ENCODE measurements at regions not wholly inside any gene's neighbourhood (a gene's known extent, or its start where the extent isn't known, plus 50 kb on each side); places are given as distances from the start of the nearest gene placed in this dataset.

GRCh38 chr6:14187406-14187805 is 69.8 kb downstream of the CD83 start:
- Histone ChIP-seq H3K4me1 (ENCODE audit: control extremely low read depth in 1 of 4, control insufficient read depth in 4 of 4, insufficient read depth in 4 of 4, low read length in 3 of 4) (no peaks in the 10 kb centered on the region), H3K4me3 (ENCODE audit: control insufficient read depth in 1 of 7, extremely low read depth in 1 of 7, insufficient read depth in 4 of 7, low read depth in 2 of 7, low read length in 6 of 7) (no peak overlapping the region), H3K27ac (ENCODE audit: insufficient read depth in 1 of 2, low read depth in 1 of 2, low read length in 2 of 2, poor library complexity in 1 of 2, severe bottlenecking in 2 of 2) (no peak overlapping the region), H3K9me3 (ENCODE audit: control extremely low read depth in 1 of 5, control insufficient read depth in 4 of 5, insufficient read depth in 2 of 5, low read depth in 1 of 5, low read length in 4 of 5) (no peaks in the 10 kb centered on the region), H3K36me3 (ENCODE audit: control insufficient read depth in 4 of 4, insufficient read depth in 4 of 4, low read length in 3 of 4) (no peaks in the 10 kb centered on the region), H3K27me3 (replicated peaks in 2 of 5; ENCODE audit: control insufficient read depth in 4 of 5, insufficient read depth in 5 of 5, low read length in 4 of 5) (no peaks in the 10 kb centered on the region)
- ChIA-PET POLR2A (no interaction called here), CTCF (interaction anchor here (1.3 kb wide), 1 partner anchor 39 kb away, joined by 3 read pairs; no protein-coding TSS in a partner anchor)
- WGBS (ENCODE audit: insufficient coverage) = 80% methylated on average over 1 of the region's 3 CpGs
- no peak for DNase-seq

- H3K4me3 ChIP-seq (ENCODE audit: control insufficient read depth in 1 of 7, extremely low read depth in 1 of 7, insufficient read depth in 4 of 7, low read depth in 2 of 7, low read length in 6 of 7) = no peak overlapping the region
- H3K36me3 ChIP-seq (ENCODE audit: control insufficient read depth in 4 of 4, insufficient read depth in 4 of 4, low read length in 3 of 4) = no peaks in the 10 kb centered on the region
- WGBS (ENCODE audit: insufficient coverage) = 95% methylated on average over 2 of the region's 2 CpGs
- no peak for DNase-seq
- H3K9me3 ChIP-seq (ENCODE audit: control extremely low read depth in 1 of 5, control insufficient read depth in 4 of 5, insufficient read depth in 2 of 5, low read depth in 1 of 5, low read length in 4 of 5) = no peaks in the 10 kb centered on the region
- H3K4me1 ChIP-seq (ENCODE audit: control extremely low read depth in 1 of 4, control insufficient read depth in 4 of 4, insufficient read depth in 4 of 4, low read length in 3 of 4) = no peaks in the 10 kb centered on the region
- ChIA-PET POLR2A (no interaction called here), CTCF (no interaction called here)
- H3K27ac ChIP-seq (ENCODE audit: insufficient read depth in 1 of 2, low read depth in 1 of 2, low read length in 2 of 2, poor library complexity in 1 of 2, severe bottlenecking in 2 of 2) = no peak overlapping the region
- H3K27me3 ChIP-seq (replicated peaks in 2 of 5; ENCODE audit: control insufficient read depth in 4 of 5, insufficient read depth in 5 of 5, low read length in 4 of 5) = no peaks in the 10 kb centered on the region
Observed at GRCh38 chr6:14189074-14189473, 71.5 kb downstream of the CD83 start.

GRCh38 chr6:14190191-14190928 is 72.8 kb downstream of the CD83 start:
- 97% methylated on average over 4 of the region's 6 CpGs for WGBS (ENCODE audit: insufficient coverage)
- DNase-seq = no peak
- no peaks in the 10 kb centered on the region for H3K27me3 ChIP-seq (replicated peaks in 2 of 5; ENCODE audit: control insufficient read depth in 4 of 5, insufficient read depth in 5 of 5, low read length in 4 of 5)
- no peak overlapping the region for H3K27ac ChIP-seq (ENCODE audit: insufficient read depth in 1 of 2, low read depth in 1 of 2, low read length in 2 of 2, poor library complexity in 1 of 2, severe bottlenecking in 2 of 2)
- no peak overlapping the region for H3K4me3 ChIP-seq (ENCODE audit: control insufficient read depth in 1 of 7, extremely low read depth in 1 of 7, insufficient read depth in 4 of 7, low read depth in 2 of 7, low read length in 6 of 7)
- POLR2A ChIA-PET = no interaction called here
- no peaks in the 10 kb centered on the region for H3K4me1 ChIP-seq (ENCODE audit: control extremely low read depth in 1 of 4, control insufficient read depth in 4 of 4, insufficient read depth in 4 of 4, low read length in 3 of 4)
- CTCF ChIA-PET = no interaction called here
- no peaks in the 10 kb centered on the region for H3K9me3 ChIP-seq (ENCODE audit: control extremely low read depth in 1 of 5, control insufficient read depth in 4 of 5, insufficient read depth in 2 of 5, low read depth in 1 of 5, low read length in 4 of 5)
- no peaks in the 10 kb centered on the region for H3K36me3 ChIP-seq (ENCODE audit: control insufficient read depth in 4 of 4, insufficient read depth in 4 of 4, low read length in 3 of 4)

GRCh38 chr6:14190929-14191224 is 73.3 kb downstream of the CD83 start:
- H3K4me3 ChIP-seq (ENCODE audit: control insufficient read depth in 1 of 7, extremely low read depth in 1 of 7, insufficient read depth in 4 of 7, low read depth in 2 of 7, low read length in 6 of 7) = no peak overlapping the region
- no peaks in the 10 kb centered on the region for H3K36me3 ChIP-seq (ENCODE audit: control insufficient read depth in 4 of 4, insufficient read depth in 4 of 4, low read length in 3 of 4)
- H3K9me3 ChIP-seq (ENCODE audit: control extremely low read depth in 1 of 5, control insufficient read depth in 4 of 5, insufficient read depth in 2 of 5, low read depth in 1 of 5, low read length in 4 of 5) = no peaks in the 10 kb centered on the region
- POLR2A ChIA-PET = no interaction called here
- CTCF ChIA-PET = no interaction called here
- H3K27ac ChIP-seq (ENCODE audit: insufficient read depth in 1 of 2, low read depth in 1 of 2, low read length in 2 of 2, poor library complexity in 1 of 2, severe bottlenecking in 2 of 2) = no peak overlapping the region
- no peaks in the 10 kb centered on the region for H3K4me1 ChIP-seq (ENCODE audit: control extremely low read depth in 1 of 4, control insufficient read depth in 4 of 4, insufficient read depth in 4 of 4, low read length in 3 of 4)
- H3K27me3 ChIP-seq (replicated peaks in 2 of 5; ENCODE audit: control insufficient read depth in 4 of 5, insufficient read depth in 5 of 5, low read length in 4 of 5) = no peaks in the 10 kb centered on the region
- 100% methylated on average over 1 of the region's 6 CpGs for WGBS (ENCODE audit: insufficient coverage)
- DNase-seq = no peak

- Histone ChIP-seq H3K27ac (ENCODE audit: insufficient read depth in 1 of 2, low read depth in 1 of 2, low read length in 2 of 2, poor library complexity in 1 of 2, severe bottlenecking in 2 of 2) (no peak overlapping the region), H3K27me3 (replicated peaks in 2 of 5; ENCODE audit: control insufficient read depth in 4 of 5, insufficient read depth in 5 of 5, low read length in 4 of 5) (no peaks in the 10 kb centered on the region), H3K4me1 (ENCODE audit: control extremely low read depth in 1 of 4, control insufficient read depth in 4 of 4, insufficient read depth in 4 of 4, low read length in 3 of 4) (no peaks in the 10 kb centered on the region), H3K9me3 (ENCODE audit: control extremely low read depth in 1 of 5, control insufficient read depth in 4 of 5, insufficient read depth in 2 of 5, low read depth in 1 of 5, low read length in 4 of 5) (no peaks in the 10 kb centered on the region), H3K4me3 (ENCODE audit: control insufficient read depth in 1 of 7, extremely low read depth in 1 of 7, insufficient read depth in 4 of 7, low read depth in 2 of 7, low read length in 6 of 7) (no peak overlapping the region), H3K36me3 (ENCODE audit: control insufficient read depth in 4 of 4, insufficient read depth in 4 of 4, low read length in 3 of 4) (no peaks in the 10 kb centered on the region)
- ChIA-PET POLR2A (no interaction called here), CTCF (interaction anchor here (0.8 kb wide), 1 partner anchor 10 kb away, joined by 3 read pairs; no protein-coding TSS in a partner anchor)
- no CpG with 5 or more reads among the region's 3 CpGs for WGBS (ENCODE audit: insufficient coverage)
- no peak for DNase-seq
Observed at GRCh38 chr6:14191761-14192160, 74.2 kb downstream of the CD83 start.

GRCh38 chr6:14192216-14192788 is 74.7 kb downstream of the CD83 start:
- ChIA-PET CTCF (interaction anchor here (0.7 to 0.8 kb wide), 2 partner anchors 11 to 1194 kb away, joined by 3 read pairs; no protein-coding TSS in a partner anchor), POLR2A (no interaction called here)
- no peak overlapping the region for H3K27ac ChIP-seq (ENCODE audit: insufficient read depth in 1 of 2, low read depth in 1 of 2, low read length in 2 of 2, poor library complexity in 1 of 2, severe bottlenecking in 2 of 2)
- WGBS (ENCODE audit: insufficient coverage) = 100% methylated on average over 2 of the region's 3 CpGs
- no peaks in the 10 kb centered on the region for H3K4me1 ChIP-seq (ENCODE audit: control extremely low read depth in 1 of 4, control insufficient read depth in 4 of 4, insufficient read depth in 4 of 4, low read length in 3 of 4)
- H3K27me3 ChIP-seq (replicated peaks in 2 of 5; ENCODE audit: control insufficient read depth in 4 of 5, insufficient read depth in 5 of 5, low read length in 4 of 5) = no peaks in the 10 kb centered on the region
- no peak for DNase-seq
- no peaks in the 10 kb centered on the region for H3K36me3 ChIP-seq (ENCODE audit: control insufficient read depth in 4 of 4, insufficient read depth in 4 of 4, low read length in 3 of 4)
- no peak overlapping the region for H3K4me3 ChIP-seq (ENCODE audit: control insufficient read depth in 1 of 7, extremely low read depth in 1 of 7, insufficient read depth in 4 of 7, low read depth in 2 of 7, low read length in 6 of 7)
- H3K9me3 ChIP-seq (ENCODE audit: control extremely low read depth in 1 of 5, control insufficient read depth in 4 of 5, insufficient read depth in 2 of 5, low read depth in 1 of 5, low read length in 4 of 5) = no peaks in the 10 kb centered on the region

GRCh38 chr6:14193524-14193923 is 76.0 kb downstream of the CD83 start:
- 100% methylated on average over 1 of the region's 2 CpGs for WGBS (ENCODE audit: insufficient coverage)
- CTCF ChIA-PET = no interaction called here
- H3K27ac ChIP-seq (ENCODE audit: insufficient read depth in 1 of 2, low read depth in 1 of 2, low read length in 2 of 2, poor library complexity in 1 of 2, severe bottlenecking in 2 of 2) = no peak overlapping the region
- no peak overlapping the region for H3K4me3 ChIP-seq (ENCODE audit: control insufficient read depth in 1 of 7, extremely low read depth in 1 of 7, insufficient read depth in 4 of 7, low read depth in 2 of 7, low read length in 6 of 7)
- no peaks in the 10 kb centered on the region for H3K4me1 ChIP-seq (ENCODE audit: control extremely low read depth in 1 of 4, control insufficient read depth in 4 of 4, insufficient read depth in 4 of 4, low read length in 3 of 4)
- no peaks in the 10 kb centered on the region for H3K9me3 ChIP-seq (ENCODE audit: control extremely low read depth in 1 of 5, control insufficient read depth in 4 of 5, insufficient read depth in 2 of 5, low read depth in 1 of 5, low read length in 4 of 5)
- H3K27me3 ChIP-seq (replicated peaks in 2 of 5; ENCODE audit: control insufficient read depth in 4 of 5, insufficient read depth in 5 of 5, low read length in 4 of 5) = no peaks in the 10 kb centered on the region
- DNase-seq = no peak
- POLR2A ChIA-PET = no interaction called here
- no peaks in the 10 kb centered on the region for H3K36me3 ChIP-seq (ENCODE audit: control insufficient read depth in 4 of 4, insufficient read depth in 4 of 4, low read length in 3 of 4)

Measured in common myeloid progenitor, CD34-positive (primary cell).